ENCODE measurements at regions not wholly inside any gene's neighbourhood (a gene's known extent, or its start where the extent isn't known, plus 50 kb on each side); places are given as distances from the start of the nearest gene placed in this dataset.

- DNase-seq = no peak
Measured at GRCh38 chr21:27114111-27114510, 147.2 kb upstream of the ADAMTS5 start.

GRCh38 chr21:27112186-27112585 lies 145.3 kb upstream of the ADAMTS5 start:
- no peak for DNase-seq

GRCh38 chr21:27110956-27111355 lies 144.1 kb upstream of the ADAMTS5 start:
- no peak for DNase-seq

GRCh38 chr21:27108701-27109100 lies 141.8 kb upstream of the ADAMTS5 start:
- no peak for DNase-seq

GRCh38 chr21:27108228-27108627 lies 141.3 kb upstream of the ADAMTS5 start:
- no peak for DNase-seq

- no peak for DNase-seq
Measured at GRCh38 chr21:27104846-27105431, 138.1 kb upstream of the ADAMTS5 start.

GRCh38 chr21:27103768-27104167 lies 136.9 kb upstream of the ADAMTS5 start:
- DNase-seq = no peak

- DNase-seq = no peak
Measured at GRCh38 chr21:27101523-27101922, 134.6 kb upstream of the ADAMTS5 start.

- DNase-seq = no peak
Measured at GRCh38 chr21:27094184-27094948, 127.5 kb upstream of the ADAMTS5 start.

GRCh38 chr21:27086630-27087029 lies 119.7 kb upstream of the ADAMTS5 start:
- DNase-seq = no peak

GRCh38 chr21:27086186-27086585 lies 119.3 kb upstream of the ADAMTS5 start:
- no peak for DNase-seq

- no peak for DNase-seq
Measured at GRCh38 chr21:27085387-27085786, 118.5 kb upstream of the ADAMTS5 start.

GRCh38 chr21:27083144-27083543 lies 116.3 kb upstream of the ADAMTS5 start:
- DNase-seq = no peak

GRCh38 chr21:27082431-27083010 lies 115.6 kb upstream of the ADAMTS5 start:
- no peak for DNase-seq

GRCh38 chr21:27079636-27080240 lies 112.8 kb upstream of the ADAMTS5 start:
- no peak for DNase-seq

GRCh38 chr21:27078915-27079314 lies 112.0 kb upstream of the ADAMTS5 start:
- DNase-seq = no peak

GRCh38 chr21:27077501-27077900 lies 110.6 kb upstream of the ADAMTS5 start:
- DNase-seq = no peak

- DNase-seq = no peak
Measured at GRCh38 chr21:27076025-27076424, 109.1 kb upstream of the ADAMTS5 start.

- DNase-seq = no peak
Measured at GRCh38 chr21:27070861-27071670, 104.2 kb upstream of the ADAMTS5 start.

- no peak for DNase-seq
Measured at GRCh38 chr21:27068811-27069210, 101.9 kb upstream of the ADAMTS5 start.

GRCh38 chr21:27067226-27067625 lies 100.3 kb upstream of the ADAMTS5 start:
- no peak for DNase-seq

- DNase-seq = no peak
Measured at GRCh38 chr21:27062443-27062842, 95.6 kb upstream of the ADAMTS5 start.

GRCh38 chr21:27061770-27062169 lies 94.9 kb upstream of the ADAMTS5 start:
- no peak for DNase-seq

All from activated CD4-positive, alpha-beta T cell treated with anti-CD3 and anti-CD28 coated beads, Interleukin-10, Interleukin-2, amounts not matched to agents 100 ng/mL and 50 ng/mL, durations not matched to agents 16 hours and 8 hours (primary cell).